D721Med (cell line): ENCODE measurements at regions not wholly inside any gene's neighbourhood (a gene's known extent, or its start where the extent isn't known, plus 50 kb on each side); places are given as distances from the start of the nearest gene placed in this dataset.
"Not testable (repeated sequence)": the region's sequence is repeated elsewhere in the genome, so short reads cannot be mapped to it uniquely, and the experiment has no call there.

Experiments used
- DNase-seq: peaks from one replicate; pipeline ENCODE4 v3.0.0; 2011; ENCODE audit warnings: low spot score; ENCODE audit not compliant: insufficient read length
- FAIRE-seq: peaks from 2 replicates; lab custom pipeline; 2011; peaks lifted over from hg19 to GRCh38; lab: Jason Lieb, UNC
- TF ChIP-seq, protein P1 (sequence below): IDR thresholded peaks from 2 replicates; pipeline ENCODE4 v1.5.1; 2012; ENCODE audit warnings: mild to moderate bottlenecking, control low read depth; ENCODE audit not compliant: insufficient read depth; ENCODE audit errors: missing control alignments

GRCh38 chr17:83171661-83172060 lies 92.3 kb downstream of the METRNL start:
- DNase-seq = no peak
- FAIRE-seq = no peak
- TF ChIP-seq, protein P1, sequence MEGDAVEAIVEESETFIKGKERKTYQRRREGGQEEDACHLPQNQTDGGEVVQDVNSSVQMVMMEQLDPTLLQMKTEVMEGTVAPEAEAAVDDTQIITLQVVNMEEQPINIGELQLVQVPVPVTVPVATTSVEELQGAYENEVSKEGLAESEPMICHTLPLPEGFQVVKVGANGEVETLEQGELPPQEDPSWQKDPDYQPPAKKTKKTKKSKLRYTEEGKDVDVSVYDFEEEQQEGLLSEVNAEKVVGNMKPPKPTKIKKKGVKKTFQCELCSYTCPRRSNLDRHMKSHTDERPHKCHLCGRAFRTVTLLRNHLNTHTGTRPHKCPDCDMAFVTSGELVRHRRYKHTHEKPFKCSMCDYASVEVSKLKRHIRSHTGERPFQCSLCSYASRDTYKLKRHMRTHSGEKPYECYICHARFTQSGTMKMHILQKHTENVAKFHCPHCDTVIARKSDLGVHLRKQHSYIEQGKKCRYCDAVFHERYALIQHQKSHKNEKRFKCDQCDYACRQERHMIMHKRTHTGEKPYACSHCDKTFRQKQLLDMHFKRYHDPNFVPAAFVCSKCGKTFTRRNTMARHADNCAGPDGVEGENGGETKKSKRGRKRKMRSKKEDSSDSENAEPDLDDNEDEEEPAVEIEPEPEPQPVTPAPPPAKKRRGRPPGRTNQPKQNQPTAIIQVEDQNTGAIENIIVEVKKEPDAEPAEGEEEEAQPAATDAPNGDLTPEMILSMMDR = no peak

DNA sequence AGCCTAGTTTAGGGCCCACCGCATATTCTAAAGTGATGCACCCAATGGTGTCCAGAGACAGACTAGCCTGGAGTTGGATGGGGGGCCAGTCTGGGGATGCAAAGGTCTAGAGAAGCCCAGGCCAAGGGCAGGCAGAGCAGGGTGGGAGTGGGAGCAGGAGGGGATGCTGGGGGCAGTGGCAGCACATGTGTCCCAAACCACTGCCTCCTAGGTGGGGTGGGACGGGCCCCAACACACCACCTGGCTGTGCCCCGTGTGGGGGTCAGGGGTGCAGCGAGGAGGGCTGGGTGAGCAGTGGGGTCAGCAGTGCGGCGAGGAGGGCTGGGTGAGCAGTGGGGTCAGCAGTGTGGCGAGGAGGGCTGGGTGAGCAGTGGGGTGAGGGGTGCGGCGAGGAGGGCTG lies 92.7 kb downstream of the METRNL start:
- FAIRE-seq, DNase-seq: not testable (repeated sequence)

DNA sequence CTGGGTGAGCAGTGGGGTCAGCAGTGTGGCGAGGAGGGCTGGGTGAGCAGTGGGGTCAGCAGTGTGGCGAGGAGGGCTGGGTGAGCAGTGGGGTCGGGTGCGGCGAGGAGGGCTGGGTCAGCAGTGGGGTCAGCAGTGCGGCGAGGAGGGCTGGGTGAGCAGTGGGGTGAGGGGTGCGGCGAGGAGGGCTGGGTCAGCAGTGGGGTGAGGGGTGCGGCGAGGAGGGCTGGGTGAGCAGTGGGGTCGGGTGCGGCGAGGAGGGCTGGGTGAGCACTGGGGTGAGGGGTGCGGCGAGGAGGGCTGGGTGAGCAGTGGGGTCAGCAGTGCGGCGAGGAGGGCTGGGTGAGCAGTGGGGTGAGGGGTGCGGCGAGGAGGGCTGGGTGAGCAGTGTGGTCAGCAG lies 93.2 kb downstream of the METRNL start:
- FAIRE-seq, DNase-seq: not testable (repeated sequence)

DNA sequence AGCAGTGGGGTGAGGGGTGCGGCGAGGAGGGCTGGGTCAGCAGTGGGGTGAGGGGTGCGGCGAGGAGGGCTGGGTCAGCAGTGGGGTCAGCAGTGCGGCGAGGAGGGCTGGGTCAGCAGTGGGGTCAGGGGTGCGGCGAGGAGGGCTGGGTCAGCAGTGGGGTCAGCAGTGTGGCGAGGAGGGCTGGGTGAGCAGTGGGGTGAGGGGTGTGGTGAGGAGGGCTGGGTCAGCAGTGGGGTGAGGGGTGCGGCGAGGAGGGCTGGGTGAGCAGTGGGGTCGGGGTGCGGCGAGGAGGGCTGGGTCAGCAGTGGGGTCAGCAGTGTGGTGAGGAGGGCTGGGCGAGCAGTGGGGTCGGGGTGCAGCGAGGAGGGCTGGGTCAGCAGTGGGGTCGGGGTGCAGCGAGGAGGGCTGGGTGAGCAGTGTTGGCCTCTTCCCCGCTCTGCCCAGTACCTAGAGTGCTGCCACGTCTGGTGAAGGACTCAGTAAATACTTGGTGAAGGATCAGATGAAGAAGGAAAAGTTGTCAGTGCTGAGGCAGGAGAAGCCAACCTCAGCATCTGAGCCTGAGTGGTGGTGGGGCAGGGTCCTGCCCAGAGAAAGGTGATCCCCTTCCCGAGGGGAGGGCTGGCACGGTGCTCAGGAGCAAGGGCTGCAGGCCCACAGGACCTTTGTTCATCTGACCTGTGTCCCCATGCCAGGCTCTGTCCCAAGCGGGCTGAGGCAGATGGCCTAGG lies 93.9 kb downstream of the METRNL start:
- not testable (repeated sequence) for DNase-seq, FAIRE-seq

GRCh38 chr17:83173914-83174361 lies 94.5 kb downstream of the METRNL start:
- FAIRE-seq = no peak
- DNase-seq = no peak
- TF ChIP-seq, protein P1 = no peak

DNA sequence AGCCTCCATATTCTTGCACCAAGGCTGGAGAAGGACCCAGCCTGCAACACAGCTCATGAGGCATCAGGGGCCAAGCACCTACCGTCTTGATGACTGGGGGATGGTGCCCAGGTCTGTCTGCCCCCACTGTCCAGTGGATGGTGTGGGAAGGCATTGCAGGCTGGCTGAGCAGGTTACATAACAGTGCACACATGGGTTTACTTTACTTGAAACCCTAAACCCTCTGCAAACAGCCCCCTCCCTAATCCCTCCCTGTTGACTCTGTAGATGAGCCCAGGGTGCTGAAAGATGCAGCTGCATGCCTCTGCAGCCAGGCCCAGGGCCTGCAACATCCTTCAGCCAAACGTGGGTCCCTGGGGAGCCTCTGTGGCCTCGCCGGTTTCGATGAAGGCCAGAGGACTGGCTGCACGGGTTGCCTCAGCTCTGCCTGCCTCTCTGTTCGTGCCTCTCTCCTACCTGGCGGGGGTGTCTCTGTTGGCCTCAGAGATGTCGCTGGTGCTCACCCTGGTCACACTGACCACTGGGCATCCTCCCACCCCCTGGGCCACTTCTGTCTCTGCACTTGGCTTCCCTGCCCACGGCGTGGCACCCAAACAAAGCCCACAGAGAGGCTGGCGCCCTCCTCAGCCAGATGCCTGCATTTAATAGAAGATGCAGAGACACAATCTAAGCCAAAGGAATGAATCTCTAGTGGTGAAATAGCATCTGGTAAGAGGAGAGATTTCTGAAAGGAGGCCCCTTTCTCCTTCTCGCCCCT lies 95.1 kb downstream of the METRNL start:
- FAIRE-seq = no peak
- TF ChIP-seq, protein P1 = no peak
- no peak for DNase-seq

GRCh38 chr17:83175119-83175821 lies 95.9 kb downstream of the METRNL start:
- DNase-seq = no peak
- TF ChIP-seq, protein P1 = no peak
- no peak for FAIRE-seq

DNA sequence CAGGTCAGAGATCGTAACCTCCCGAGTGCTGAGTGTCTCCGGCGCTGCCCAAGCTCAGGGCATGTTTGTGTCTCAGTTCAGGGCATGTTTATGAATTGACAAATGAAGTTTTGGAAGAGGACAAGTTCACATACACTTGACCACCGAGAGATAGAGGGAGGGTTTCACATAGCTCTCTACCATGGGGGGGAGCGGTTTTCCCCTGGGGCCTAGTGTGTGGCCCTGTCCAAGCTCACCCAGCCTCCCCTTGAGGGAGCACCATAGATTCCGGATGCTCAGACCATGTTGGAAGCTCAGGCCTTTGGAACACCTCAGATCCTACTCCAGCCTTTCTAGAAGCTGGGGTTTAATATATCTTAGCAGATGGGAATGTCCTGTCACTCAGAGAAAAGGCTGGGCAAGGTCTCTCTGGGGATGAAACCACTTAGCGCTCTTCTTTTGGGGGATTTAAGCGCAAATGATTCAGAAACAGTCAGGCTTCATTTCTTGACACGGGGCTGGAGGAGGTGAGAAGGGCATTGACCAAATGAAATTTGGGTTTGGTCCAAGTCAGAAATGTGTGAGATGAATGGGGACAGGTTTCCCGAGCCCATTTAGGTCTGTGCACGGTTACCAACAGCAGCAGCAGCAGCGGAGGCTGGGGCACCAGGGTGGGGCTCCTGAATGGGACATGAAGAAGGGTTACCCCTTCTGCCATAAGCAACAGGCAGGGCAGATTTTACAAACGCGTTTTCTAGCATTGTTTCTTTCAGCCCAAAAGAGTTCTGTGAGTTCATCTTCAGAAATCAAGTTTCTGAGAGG lies 96.6 kb downstream of the METRNL start:
- DNase-seq (no peak), FAIRE-seq (no peak)
- TF ChIP-seq, protein P1 = no peak
